ENCODE measurements at regions not wholly inside any gene's neighbourhood (a gene's known extent, or its start where the extent isn't known, plus 50 kb on each side); places are given as distances from the start of the nearest gene placed in this dataset.

DNA sequence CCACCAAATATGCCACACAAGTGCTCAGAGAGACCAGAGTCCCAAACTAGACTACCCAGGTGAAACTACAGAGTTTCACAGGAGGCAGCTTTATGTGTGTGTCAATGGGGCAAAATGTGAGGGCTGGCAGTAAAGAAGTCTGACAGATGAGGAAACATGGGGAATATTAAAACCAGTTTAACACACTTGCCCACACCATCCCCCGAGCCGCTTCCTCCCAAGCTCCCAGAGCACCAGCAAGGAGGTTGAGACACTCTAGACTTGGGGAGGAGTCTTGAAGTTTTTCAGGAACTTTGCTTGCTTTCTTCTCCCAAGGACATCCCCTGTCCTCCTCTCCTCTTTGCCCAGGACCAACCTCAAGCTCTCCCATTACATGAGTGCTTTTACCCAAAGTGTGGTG, 94.7 kb upstream of the SPRY1 start:
- no peaks in the 10 kb centered on the region for H3K27me3 ChIP-seq (ENCODE audit: low read depth, low read length)
- no peak overlapping the region for H3K27ac ChIP-seq (ENCODE audit: low read length)
- peaks cover 11% of the 10 kb centered on the region for H3K4me1 ChIP-seq (ENCODE audit: low read length)
- no peak for TF ChIP-seq EZH2phosphoT487 (IDR thresholded peaks at IDR 0.05; ENCODE audit: low read depth)
- TF ChIP-seq, protein P1, sequence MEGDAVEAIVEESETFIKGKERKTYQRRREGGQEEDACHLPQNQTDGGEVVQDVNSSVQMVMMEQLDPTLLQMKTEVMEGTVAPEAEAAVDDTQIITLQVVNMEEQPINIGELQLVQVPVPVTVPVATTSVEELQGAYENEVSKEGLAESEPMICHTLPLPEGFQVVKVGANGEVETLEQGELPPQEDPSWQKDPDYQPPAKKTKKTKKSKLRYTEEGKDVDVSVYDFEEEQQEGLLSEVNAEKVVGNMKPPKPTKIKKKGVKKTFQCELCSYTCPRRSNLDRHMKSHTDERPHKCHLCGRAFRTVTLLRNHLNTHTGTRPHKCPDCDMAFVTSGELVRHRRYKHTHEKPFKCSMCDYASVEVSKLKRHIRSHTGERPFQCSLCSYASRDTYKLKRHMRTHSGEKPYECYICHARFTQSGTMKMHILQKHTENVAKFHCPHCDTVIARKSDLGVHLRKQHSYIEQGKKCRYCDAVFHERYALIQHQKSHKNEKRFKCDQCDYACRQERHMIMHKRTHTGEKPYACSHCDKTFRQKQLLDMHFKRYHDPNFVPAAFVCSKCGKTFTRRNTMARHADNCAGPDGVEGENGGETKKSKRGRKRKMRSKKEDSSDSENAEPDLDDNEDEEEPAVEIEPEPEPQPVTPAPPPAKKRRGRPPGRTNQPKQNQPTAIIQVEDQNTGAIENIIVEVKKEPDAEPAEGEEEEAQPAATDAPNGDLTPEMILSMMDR (IDR thresholded peaks at IDR 0.05; ENCODE audit: low read depth, low read length): no peak
- H3K9ac ChIP-seq (ENCODE audit: low read length): no peak overlapping the region
- no peaks in the 10 kb centered on the region for H3K79me2 ChIP-seq (ENCODE audit: low read length)
- H3K36me3 ChIP-seq (replicated peaks; ENCODE audit: low read depth, low read length): no peaks in the 10 kb centered on the region
- no peaks in the 10 kb centered on the region for H4K20me1 ChIP-seq (ENCODE audit: insufficient read depth, low read length)
- no peaks in the 10 kb centered on the region for H3K9me3 ChIP-seq (ENCODE audit: insufficient read depth, low read length)
- no peak overlapping the region for H3K4me2 ChIP-seq (ENCODE audit: low read length)
- no peak overlapping the region for H2AFZ ChIP-seq (ENCODE audit: low read depth, low read length)
- H3K4me3 ChIP-seq (ENCODE audit: low read length): no peak overlapping the region

DNA sequence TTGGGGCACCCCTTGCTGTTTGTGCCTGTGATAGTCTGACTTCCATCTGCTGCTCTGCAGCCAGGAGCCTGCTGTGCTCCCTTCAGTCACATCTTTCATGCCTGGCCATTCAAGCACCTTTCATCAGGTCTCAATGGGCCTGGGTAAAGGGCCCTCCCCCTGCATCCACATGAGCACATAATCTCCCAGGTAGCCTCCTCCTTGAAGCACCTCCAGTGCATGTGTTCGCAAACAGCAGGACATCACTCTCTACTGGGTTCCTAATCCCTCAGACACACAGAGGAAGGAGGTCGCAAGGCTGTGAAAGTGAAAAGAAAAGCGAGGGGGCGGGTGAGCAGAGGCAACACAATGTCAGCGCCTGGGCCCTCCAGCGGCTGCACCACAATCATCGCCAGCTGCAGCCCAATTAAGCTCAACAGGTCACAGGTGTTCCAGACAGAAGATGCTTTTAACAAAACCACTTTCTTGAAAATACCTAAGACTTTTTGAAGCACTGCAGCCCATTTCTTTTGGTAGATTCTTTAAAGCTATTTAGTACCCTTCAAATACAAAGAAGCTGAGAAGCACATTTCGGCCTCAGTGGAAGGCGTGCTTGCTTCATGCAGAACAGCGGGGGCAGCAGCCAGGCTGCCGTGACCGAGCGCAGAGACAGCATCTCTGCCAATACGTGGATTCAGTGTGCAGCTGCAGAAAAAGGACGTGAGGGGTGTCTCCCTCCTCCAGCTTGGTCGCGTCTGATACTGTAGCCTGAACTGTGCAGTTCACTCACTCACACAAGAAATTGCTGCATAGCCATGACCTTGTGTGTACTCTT, 92.2 kb upstream of the SPRY1 start:
- Histone ChIP-seq H3K4me2 (ENCODE audit: low read length) (peak overlapping the region; percentile 15), H4K20me1 (ENCODE audit: insufficient read depth, low read length) (no peaks in the 10 kb centered on the region), H3K9ac (ENCODE audit: low read length) (no peak overlapping the region), H3K9me3 (ENCODE audit: insufficient read depth, low read length) (no peaks in the 10 kb centered on the region), H3K79me2 (ENCODE audit: low read length) (no peaks in the 10 kb centered on the region), H3K36me3 (replicated peaks; ENCODE audit: low read depth, low read length) (no peaks in the 10 kb centered on the region), H3K27ac (ENCODE audit: low read length) (no peak overlapping the region), H2AFZ (ENCODE audit: low read depth, low read length) (no peak overlapping the region), H3K4me1 (ENCODE audit: low read length) (peaks cover 4% of the 10 kb centered on the region; the same call in 1 of the 2 replicates), H3K4me3 (ENCODE audit: low read length) (no peak overlapping the region), H3K27me3 (ENCODE audit: low read depth, low read length) (no peaks in the 10 kb centered on the region)
- TF ChIP-seq EZH2phosphoT487 (IDR thresholded peaks at IDR 0.05; ENCODE audit: low read depth): no peak
- TF ChIP-seq, protein P1 (IDR thresholded peaks at IDR 0.05; ENCODE audit: low read depth, low read length): no peak

DNA sequence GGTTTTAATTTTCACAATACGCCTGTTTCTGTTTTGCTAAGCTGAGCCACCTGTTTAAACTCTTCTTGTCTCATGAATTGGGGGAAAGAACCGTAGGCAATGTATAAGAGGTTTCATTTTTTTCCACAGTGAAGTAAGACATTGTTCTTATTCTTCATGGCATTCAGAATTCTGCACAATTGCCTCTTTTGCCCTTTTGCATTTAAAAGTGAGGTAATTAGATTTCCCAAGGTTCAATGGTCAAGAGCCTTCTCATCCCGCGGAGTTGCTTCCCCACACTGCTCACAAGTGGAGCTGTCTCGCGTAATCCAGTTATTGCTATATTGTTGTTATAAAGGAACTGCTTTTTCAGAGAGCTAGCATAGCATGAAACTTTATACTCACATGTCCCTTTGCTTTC, 90.9 kb upstream of the SPRY1 start:
- Histone ChIP-seq H3K4me3 (ENCODE audit: low read length) (no peak overlapping the region), H3K4me1 (ENCODE audit: low read length) (0 out of 2 replicates have a peak, but pooled peaks cover 4% of the 10 kb centered on the region), H3K27me3 (ENCODE audit: low read depth, low read length) (no peaks in the 10 kb centered on the region), H2AFZ (ENCODE audit: low read depth, low read length) (no peak overlapping the region), H3K79me2 (ENCODE audit: low read length) (no peaks in the 10 kb centered on the region), H3K9ac (ENCODE audit: low read length) (no peak overlapping the region), H3K4me2 (ENCODE audit: low read length) (no peak overlapping the region), H4K20me1 (ENCODE audit: insufficient read depth, low read length) (no peaks in the 10 kb centered on the region), H3K9me3 (ENCODE audit: insufficient read depth, low read length) (no peaks in the 10 kb centered on the region), H3K27ac (ENCODE audit: low read length) (no peak overlapping the region), H3K36me3 (replicated peaks; ENCODE audit: low read depth, low read length) (no peaks in the 10 kb centered on the region)
- TF ChIP-seq, protein P1 (IDR thresholded peaks at IDR 0.05; ENCODE audit: low read depth, low read length): no peak
- no peak for TF ChIP-seq EZH2phosphoT487 (IDR thresholded peaks at IDR 0.05; ENCODE audit: low read depth)

DNA sequence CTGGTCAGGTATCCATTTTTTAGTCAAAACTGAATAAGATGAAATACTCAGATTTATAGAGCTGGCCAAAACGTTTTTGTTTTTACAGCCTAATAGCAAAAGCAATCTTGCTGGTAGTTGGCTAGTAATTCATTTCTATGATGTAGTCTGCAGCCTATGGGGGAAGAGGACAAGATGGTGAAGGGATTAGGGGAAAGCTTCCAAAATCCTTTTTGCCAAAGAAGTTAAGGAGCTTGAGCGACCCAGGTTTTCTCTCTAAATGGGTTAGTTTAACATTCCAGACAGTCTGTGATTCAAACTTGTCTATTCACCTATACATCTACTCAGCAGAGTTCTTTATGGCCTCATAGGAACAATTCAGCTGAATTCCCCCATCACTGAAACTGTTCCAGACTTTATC, 89.8 kb upstream of the SPRY1 start:
- no peak overlapping the region for H3K4me3 ChIP-seq (ENCODE audit: low read length)
- no peak overlapping the region for H3K27ac ChIP-seq (ENCODE audit: low read length)

More for the DNA sequence above, 89.8 kb upstream of the SPRY1 start:
- H3K36me3 ChIP-seq (replicated peaks; ENCODE audit: low read depth, low read length): no peaks in the 10 kb centered on the region
- H2AFZ ChIP-seq (ENCODE audit: low read depth, low read length): no peak overlapping the region
- no peak overlapping the region for H3K4me2 ChIP-seq (ENCODE audit: low read length)
- TF ChIP-seq EZH2phosphoT487 (IDR thresholded peaks at IDR 0.05; ENCODE audit: low read depth): no peak
- TF ChIP-seq, protein P1 (IDR thresholded peaks at IDR 0.05; ENCODE audit: low read depth, low read length): no peak
- no peaks in the 10 kb centered on the region for H4K20me1 ChIP-seq (ENCODE audit: insufficient read depth, low read length)
- no peaks in the 10 kb centered on the region for H3K79me2 ChIP-seq (ENCODE audit: low read length)
- H3K9ac ChIP-seq (ENCODE audit: low read length): no peak overlapping the region
- 0 out of 2 replicates have a peak, but pooled peaks cover 4% of the 10 kb centered on the region for H3K4me1 ChIP-seq (ENCODE audit: low read length)
- no peaks in the 10 kb centered on the region for H3K9me3 ChIP-seq (ENCODE audit: insufficient read depth, low read length)
- no peaks in the 10 kb centered on the region for H3K27me3 ChIP-seq (ENCODE audit: low read depth, low read length)
